Neural cell (in vitro differentiated cells): ENCODE measurements at regions not wholly inside any gene's neighbourhood (a gene's known extent, or its start where the extent isn't known, plus 50 kb on each side); places are given as distances from the start of the nearest gene placed in this dataset.

ENCODE experiments used
- H2AFZ ChIP-seq: fragments of 200-600, 300-800 bp; sonication (generic), shearing (Covaris generic); 2 replicates; pipeline ENCODE4 v1.6.0; 2014; ENCODE audit warnings: low read depth, mild to moderate bottlenecking, antibody characterized with exemption, low read length, moderate library complexity
- H3F3A ChIP-seq: fragments of 200-600 bp; shearing (Covaris generic); 2 replicates; pipeline ENCODE4 v1.6.1; 2016; ENCODE audit warnings: mild to moderate bottlenecking, moderate library complexity, mixed read lengths, antibody characterized with exemption, low read length; ENCODE audit not compliant: insufficient read depth, poor library complexity, severe bottlenecking
- H3K27ac ChIP-seq: fragments of 200-600, 300-800 bp; sonication (generic), shearing (Covaris generic); 2 replicates; pipeline ENCODE4 v1.5.1; 2014; ENCODE audit warnings: mild to moderate bottlenecking, low read length, moderate library complexity
- H3K27me3 ChIP-seq: fragments of 300-800, 200-600 bp; sonication (generic), shearing (Covaris generic); 2 replicates; pipeline ENCODE4 v1.6.0; 2014; ENCODE audit warnings: mild to moderate bottlenecking, low read depth, low read length, moderate library complexity; ENCODE audit not compliant: insufficient read depth
- H3K36me3 ChIP-seq: fragments of 300-800, 200-600 bp; sonication (generic), shearing (Covaris generic); 2 replicates; pipeline ENCODE4 v1.5.1; 2014; ENCODE audit warnings: mild to moderate bottlenecking, antibody characterized with exemption, low read length, moderate library complexity; ENCODE audit not compliant: insufficient read depth
- H3K4me2 ChIP-seq: fragments of 300-800, 200-600 bp; sonication (generic), shearing (Covaris generic); 2 replicates; pipeline ENCODE4 v1.6.0; 2014; ENCODE audit warnings: mild to moderate bottlenecking, low read length
- H3K4me3 ChIP-seq: fragments of 300-800, 200-600 bp; sonication (generic), shearing (Covaris generic); 2 replicates; pipeline ENCODE4 v1.5.1; 2014; ENCODE audit warnings: mild to moderate bottlenecking, low read length, moderate library complexity
- H3K79me2 ChIP-seq: fragments of 200-600 bp; shearing (Covaris generic); replicated peaks from 2 replicates; pipeline ENCODE4 v1.6.0; 2014; ENCODE audit warnings: mild to moderate bottlenecking, low read length, moderate library complexity; ENCODE audit not compliant: insufficient read depth
- H3K9ac ChIP-seq: fragments of 300-800, 200-600 bp; sonication (generic), shearing (Covaris generic); 2 replicates; pipeline ENCODE4 v1.6.1; 2016; ENCODE audit warnings: mild to moderate bottlenecking, low read length, mixed read lengths
- H3K9me2 ChIP-seq: fragments of 200-600 bp; shearing (Covaris generic); 2 replicates; pipeline ENCODE4 v1.6.1; 2016; ENCODE audit warnings: mild to moderate bottlenecking, low read length, mixed read lengths; ENCODE audit not compliant: insufficient read depth
- H3K9me3 ChIP-seq: fragments of 200-600, 300-800 bp; sonication (generic), shearing (Covaris generic); 2 replicates; pipeline ENCODE4 v1.6.1; 2016; ENCODE audit warnings: mild to moderate bottlenecking, mixed run types, low read length, moderate library complexity, mixed read lengths
- H4K20me1 ChIP-seq: fragments of 200-600 bp; shearing (Covaris generic); 2 replicates; pipeline ENCODE4 v1.6.1; 2016; ENCODE audit warnings: mild to moderate bottlenecking, mixed run types; ENCODE audit not compliant: insufficient read depth
- EP300 ChIP-seq: fragments of 450-650 bp; conservative IDR thresholded peaks from 2 replicates; pipeline ENCODE4 v1.6.1; 2014; ENCODE audit warnings: antibody characterized with exemption, mild to moderate bottlenecking, moderate library complexity; ENCODE audit not compliant: poor library complexity, severe bottlenecking
- EZH2 ChIP-seq: fragments of 200-600, 300-800 bp; shearing (Covaris generic), sonication (generic); IDR thresholded peaks from 2 replicates; pipeline ENCODE4 v1.6.1; 2014; ENCODE audit warnings: antibody characterized with exemption, low read length, borderline replicate concordance, mild to moderate bottlenecking; ENCODE audit not compliant: insufficient read depth, poor library complexity, severe bottlenecking
- MXI1 ChIP-seq: fragments of 450-650 bp; conservative IDR thresholded peaks from 2 replicates; pipeline ENCODE4 v1.6.1; 2014; ENCODE audit warnings: antibody characterized with exemption, mild to moderate bottlenecking; ENCODE audit not compliant: poor library complexity, severe bottlenecking
- POLR2AphosphoS5 ChIP-seq: IDR thresholded peaks from 2 replicates; pipeline ENCODE4 v1.6.1; 2012
- RAD21 ChIP-seq: fragments of 450-650 bp; conservative IDR thresholded peaks from 2 replicates; pipeline ENCODE4 v1.6.1; 2014; ENCODE audit warnings: antibody characterized with exemption, mild to moderate bottlenecking, moderate library complexity
- SMC3 ChIP-seq: fragments of 450-650 bp; conservative IDR thresholded peaks from 2 replicates; pipeline ENCODE4 v1.6.1; 2014; ENCODE audit warnings: antibody characterized with exemption, mild to moderate bottlenecking, moderate library complexity; ENCODE audit not compliant: poor library complexity
- TAF1 ChIP-seq: IDR thresholded peaks from 2 replicates; pipeline ENCODE4 v1.6.1; 2012; ENCODE audit warnings: low read depth
- TF ChIP-seq, protein P1 (sequence below): fragments of 450-650 bp; IDR thresholded peaks from 2 replicates; pipeline ENCODE4 v1.5.1; 2014; ENCODE audit warnings: antibody characterized with exemption, mild to moderate bottlenecking, moderate library complexity; ENCODE audit not compliant: poor library complexity, severe bottlenecking
- TF ChIP-seq, protein P2 (sequence below): IDR thresholded peaks from 2 replicates; pipeline ENCODE4 v1.6.1; 2012; ENCODE audit warnings: borderline replicate concordance

DNA sequence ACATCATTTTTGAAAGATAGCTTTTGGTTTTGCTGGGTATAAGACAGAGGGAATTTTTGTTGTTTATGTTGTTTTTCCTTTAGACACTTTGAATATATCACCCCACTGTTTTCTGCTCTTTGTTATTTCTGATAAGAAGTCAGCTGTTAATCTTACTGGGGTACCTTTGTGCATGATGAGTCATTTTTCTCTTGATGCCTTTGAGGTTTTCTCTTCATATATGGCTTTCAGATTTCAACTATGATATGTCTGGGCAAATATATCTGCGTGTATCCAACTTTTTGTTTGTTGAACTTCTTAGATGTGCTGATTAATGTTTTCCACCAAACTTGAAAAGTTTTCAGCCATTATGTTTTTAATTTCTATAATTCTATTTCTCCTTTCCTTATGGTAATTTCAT is 208.6 kb upstream of the TMEM72 start:
- Histone ChIP-seq H3K9me3 (no peaks in the 10 kb centered on the region), H3K4me2 (no peak overlapping the region), H3K27me3 (no peaks in the 10 kb centered on the region), H3K4me3 (no peak overlapping the region), H2AFZ (no peak overlapping the region), H3F3A (no peaks in the 10 kb centered on the region), H3K36me3 (no peaks in the 10 kb centered on the region), H3K27ac (no peak overlapping the region), H3K9ac (no peak overlapping the region), H3K9me2 (no peaks in the 10 kb centered on the region), H4K20me1 (no peaks in the 10 kb centered on the region), H3K79me2 (no peaks in the 10 kb centered on the region)
- TF ChIP-seq, protein P1, sequence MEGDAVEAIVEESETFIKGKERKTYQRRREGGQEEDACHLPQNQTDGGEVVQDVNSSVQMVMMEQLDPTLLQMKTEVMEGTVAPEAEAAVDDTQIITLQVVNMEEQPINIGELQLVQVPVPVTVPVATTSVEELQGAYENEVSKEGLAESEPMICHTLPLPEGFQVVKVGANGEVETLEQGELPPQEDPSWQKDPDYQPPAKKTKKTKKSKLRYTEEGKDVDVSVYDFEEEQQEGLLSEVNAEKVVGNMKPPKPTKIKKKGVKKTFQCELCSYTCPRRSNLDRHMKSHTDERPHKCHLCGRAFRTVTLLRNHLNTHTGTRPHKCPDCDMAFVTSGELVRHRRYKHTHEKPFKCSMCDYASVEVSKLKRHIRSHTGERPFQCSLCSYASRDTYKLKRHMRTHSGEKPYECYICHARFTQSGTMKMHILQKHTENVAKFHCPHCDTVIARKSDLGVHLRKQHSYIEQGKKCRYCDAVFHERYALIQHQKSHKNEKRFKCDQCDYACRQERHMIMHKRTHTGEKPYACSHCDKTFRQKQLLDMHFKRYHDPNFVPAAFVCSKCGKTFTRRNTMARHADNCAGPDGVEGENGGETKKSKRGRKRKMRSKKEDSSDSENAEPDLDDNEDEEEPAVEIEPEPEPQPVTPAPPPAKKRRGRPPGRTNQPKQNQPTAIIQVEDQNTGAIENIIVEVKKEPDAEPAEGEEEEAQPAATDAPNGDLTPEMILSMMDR, result no peak
- TF ChIP-seq EP300 (no peak), MXI1 (no peak), POLR2AphosphoS5 (no peak)
- TF ChIP-seq, protein P2, sequence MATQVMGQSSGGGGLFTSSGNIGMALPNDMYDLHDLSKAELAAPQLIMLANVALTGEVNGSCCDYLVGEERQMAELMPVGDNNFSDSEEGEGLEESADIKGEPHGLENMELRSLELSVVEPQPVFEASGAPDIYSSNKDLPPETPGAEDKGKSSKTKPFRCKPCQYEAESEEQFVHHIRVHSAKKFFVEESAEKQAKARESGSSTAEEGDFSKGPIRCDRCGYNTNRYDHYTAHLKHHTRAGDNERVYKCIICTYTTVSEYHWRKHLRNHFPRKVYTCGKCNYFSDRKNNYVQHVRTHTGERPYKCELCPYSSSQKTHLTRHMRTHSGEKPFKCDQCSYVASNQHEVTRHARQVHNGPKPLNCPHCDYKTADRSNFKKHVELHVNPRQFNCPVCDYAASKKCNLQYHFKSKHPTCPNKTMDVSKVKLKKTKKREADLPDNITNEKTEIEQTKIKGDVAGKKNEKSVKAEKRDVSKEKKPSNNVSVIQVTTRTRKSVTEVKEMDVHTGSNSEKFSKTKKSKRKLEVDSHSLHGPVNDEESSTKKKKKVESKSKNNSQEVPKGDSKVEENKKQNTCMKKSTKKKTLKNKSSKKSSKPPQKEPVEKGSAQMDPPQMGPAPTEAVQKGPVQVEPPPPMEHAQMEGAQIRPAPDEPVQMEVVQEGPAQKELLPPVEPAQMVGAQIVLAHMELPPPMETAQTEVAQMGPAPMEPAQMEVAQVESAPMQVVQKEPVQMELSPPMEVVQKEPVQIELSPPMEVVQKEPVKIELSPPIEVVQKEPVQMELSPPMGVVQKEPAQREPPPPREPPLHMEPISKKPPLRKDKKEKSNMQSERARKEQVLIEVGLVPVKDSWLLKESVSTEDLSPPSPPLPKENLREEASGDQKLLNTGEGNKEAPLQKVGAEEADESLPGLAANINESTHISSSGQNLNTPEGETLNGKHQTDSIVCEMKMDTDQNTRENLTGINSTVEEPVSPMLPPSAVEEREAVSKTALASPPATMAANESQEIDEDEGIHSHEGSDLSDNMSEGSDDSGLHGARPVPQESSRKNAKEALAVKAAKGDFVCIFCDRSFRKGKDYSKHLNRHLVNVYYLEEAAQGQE, result no peak

DNA sequence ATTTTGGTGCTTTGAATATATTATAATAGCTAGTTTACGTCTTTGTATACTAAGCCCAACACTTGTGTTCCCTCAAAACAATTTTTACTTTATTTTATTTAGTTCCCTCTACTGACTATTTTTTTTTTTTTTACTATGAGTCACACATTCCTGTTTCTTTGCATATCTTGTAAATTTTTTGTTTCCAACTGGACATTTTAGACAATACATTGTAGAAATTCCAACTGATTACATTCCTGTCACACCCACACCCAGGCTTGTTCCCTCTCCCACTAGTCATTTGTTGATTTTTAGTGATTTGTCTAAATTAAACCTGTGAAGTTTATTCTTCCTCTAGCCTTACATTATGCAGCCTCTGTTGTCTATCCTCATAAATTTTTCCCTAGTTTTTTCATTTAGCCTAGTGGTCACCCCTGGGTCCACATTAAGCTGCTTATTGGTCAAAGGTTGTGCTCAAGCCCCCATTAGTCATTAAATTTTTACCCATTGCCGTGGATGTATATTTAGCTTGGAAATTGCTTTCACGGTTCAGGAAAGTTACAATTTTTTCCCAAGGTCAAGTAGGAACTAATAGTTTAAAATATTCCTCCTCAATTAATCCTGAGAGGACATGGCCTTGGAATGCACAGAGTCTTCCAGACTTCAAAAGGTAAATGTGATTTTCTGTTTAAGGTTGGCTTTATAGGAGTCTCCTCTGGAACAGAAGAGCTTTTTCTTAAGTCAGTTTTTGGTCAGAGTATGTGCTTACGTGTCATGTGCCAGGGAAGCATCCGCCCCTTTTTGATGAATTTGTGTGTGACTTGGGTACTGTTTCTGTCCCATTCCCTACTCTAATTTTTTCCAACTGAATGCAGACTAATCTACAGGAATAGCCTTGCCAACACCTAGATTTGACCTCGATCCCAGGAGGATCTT is 207.6 kb upstream of the TMEM72 start:
- Histone ChIP-seq H3F3A (no peaks in the 10 kb centered on the region), H3K9me2 (no peaks in the 10 kb centered on the region), H3K27me3 (no peaks in the 10 kb centered on the region), H3K9ac (no peak overlapping the region), H3K27ac (no peak overlapping the region), H3K4me3 (no peak overlapping the region), H3K79me2 (no peaks in the 10 kb centered on the region), H3K4me2 (no peak overlapping the region), H3K9me3 (no peaks in the 10 kb centered on the region), H4K20me1 (no peaks in the 10 kb centered on the region), H3K36me3 (no peaks in the 10 kb centered on the region), H2AFZ (no peak overlapping the region)
- TF ChIP-seq SMC3 (no peak), POLR2AphosphoS5 (no peak), EP300 (no peak), TAF1 (no peak)

DNA sequence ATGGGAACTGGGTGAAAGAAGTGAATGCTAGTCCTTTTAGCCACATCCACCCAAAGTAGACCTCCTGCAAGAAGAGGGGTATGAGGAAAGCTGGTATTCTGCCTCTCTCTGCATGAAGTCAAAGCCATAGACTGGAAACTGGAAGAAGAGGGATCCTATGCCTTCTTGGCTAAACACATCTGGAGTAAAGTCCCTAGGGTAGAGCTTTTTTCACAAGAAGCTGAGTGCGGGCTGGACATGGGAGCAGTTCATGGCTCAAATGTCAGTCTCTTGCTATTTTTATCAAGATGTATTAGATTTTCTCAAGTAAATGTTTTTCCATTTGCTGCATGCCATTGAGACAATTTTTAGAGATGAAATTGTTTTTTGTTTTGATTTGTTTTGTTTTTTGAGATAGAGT is 206.5 kb upstream of the TMEM72 start:
- Histone ChIP-seq H3K9me3 (no peaks in the 10 kb centered on the region), H3F3A (no peaks in the 10 kb centered on the region), H3K9me2 (no peaks in the 10 kb centered on the region), H4K20me1 (no peaks in the 10 kb centered on the region), H3K27ac (no peak overlapping the region), H3K36me3 (no peaks in the 10 kb centered on the region), H3K4me2 (no peak overlapping the region), H2AFZ (no peak overlapping the region), H3K79me2 (no peaks in the 10 kb centered on the region), H3K4me3 (no peak overlapping the region), H3K27me3 (no peaks in the 10 kb centered on the region), H3K9ac (no peak overlapping the region)
- no peak for TF ChIP-seq EP300
- no peak for TF ChIP-seq RAD21
- no peak for TF ChIP-seq MXI1
- TF ChIP-seq SMC3, result no peak
- TF ChIP-seq EZH2, result no peak
- TF ChIP-seq, protein P1, result no peak
- TF ChIP-seq, protein P2, result no peak
- no peak for TF ChIP-seq POLR2AphosphoS5
- no peak for TF ChIP-seq TAF1
